SK-N-SH treated with all-trans-retinoic acid at 6 μM for 48 hours (cell line): ENCODE measurements at regions not wholly inside any gene's neighbourhood (a gene's known extent, or its start where the extent isn't known, plus 50 kb on each side); places are given as distances from the start of the nearest gene placed in this dataset.

Experiments used
- ATAC-seq: fragments of 200-7000 bp; cut with Tn5 transposase; 3 replicates; pipeline ENCODE4 v1.9.1; 2020; ENCODE audit warnings: mild to moderate bottlenecking, moderate library complexity
- ARNTL ChIP-seq: fragments of 450-650 bp; formaldehyde crosslinking; IDR thresholded peaks from 2 replicates; pipeline ENCODE4 v1.5.0; 2020; ENCODE audit warnings: low read depth, mild to moderate bottlenecking, moderate library complexity, borderline replicate concordance
- BACH2 ChIP-seq: fragments of 250-450 bp; sonication (Bioruptor Pico); IDR thresholded peaks from 2 replicates; pipeline ENCODE4 v1.9.0; 2021; ENCODE audit warnings: mild to moderate bottlenecking, borderline replicate concordance
- CSDC2 ChIP-seq: fragments of 250-450 bp; sonication (Bioruptor Pico); IDR thresholded peaks from 2 replicates; pipeline ENCODE4 v1.5.0; 2020; ENCODE audit warnings: mild to moderate bottlenecking, moderate library complexity
- ESRRG ChIP-seq: fragments of 250-450 bp; sonication (Bioruptor Pico); IDR thresholded peaks from 2 replicates; pipeline ENCODE4 v1.6.1; 2021; ENCODE audit warnings: mild to moderate bottlenecking
- ISL1 ChIP-seq: fragments of 250-450 bp; sonication (Bioruptor Pico); IDR thresholded peaks from 2 replicates; pipeline ENCODE4 v2.1.2; 2022; ENCODE audit warnings: mild to moderate bottlenecking, moderate library complexity
- OSR1 ChIP-seq: fragments of 250-450 bp; sonication (Bioruptor Pico); IDR thresholded peaks from 2 replicates; pipeline ENCODE4 v1.8.0; 2022; ENCODE audit warnings: moderate library complexity, mild to moderate bottlenecking, inconsistent platforms
- PPARA ChIP-seq: fragments of 250-450 bp; sonication (Bioruptor Pico); IDR thresholded peaks from 2 replicates; pipeline ENCODE4 v1.5.0; 2020; ENCODE audit warnings: mild to moderate bottlenecking, borderline replicate concordance
- RARB ChIP-seq: fragments of 250-450 bp; sonication (Bioruptor Pico); IDR thresholded peaks from 2 replicates; pipeline ENCODE4 v1.8.0; 2021; ENCODE audit warnings: mild to moderate bottlenecking, moderate library complexity
- TCF4 ChIP-seq: fragments of 250-450 bp; sonication (Bioruptor Pico); IDR thresholded peaks from 2 replicates; pipeline ENCODE4 v1.8.0; 2021; ENCODE audit warnings: mild to moderate bottlenecking, moderate library complexity, borderline replicate concordance
- TOX ChIP-seq: fragments of 250-450 bp; sonication (Bioruptor Pico); IDR thresholded peaks from 2 replicates; pipeline ENCODE4 v1.8.0; 2021; ENCODE audit warnings: mild to moderate bottlenecking, moderate library complexity, borderline replicate concordance
- ZC3H10 ChIP-seq: fragments of 250-450 bp; sonication (Bioruptor Pico); IDR thresholded peaks from 2 replicates; pipeline ENCODE4 v1.5.1; 2021; ENCODE audit warnings: mild to moderate bottlenecking, moderate library complexity
- ZFP3 ChIP-seq: fragments of 250-450 bp; sonication (Bioruptor Pico); IDR thresholded peaks from 2 replicates; pipeline ENCODE4 v1.5.0; 2020; ENCODE audit warnings: mild to moderate bottlenecking, moderate library complexity
- ZFP30 ChIP-seq: fragments of 450-650 bp; formaldehyde crosslinking; IDR thresholded peaks from 2 replicates; pipeline ENCODE4 v1.5.0; 2022; ENCODE audit warnings: mild to moderate bottlenecking, moderate library complexity
- ZNF565 ChIP-seq: fragments of 450-650 bp; formaldehyde crosslinking; conservative IDR thresholded peaks from 2 replicates; pipeline ENCODE4 v1.5.0; 2020; ENCODE audit warnings: low read depth, mild to moderate bottlenecking, moderate library complexity
- ZNF70 ChIP-seq: fragments of 450-650 bp; formaldehyde crosslinking; IDR thresholded peaks from 2 replicates; pipeline ENCODE4 v1.5.0; 2020; ENCODE audit warnings: mild to moderate bottlenecking, moderate library complexity
- ZNF8 ChIP-seq: fragments of 450-650 bp; formaldehyde crosslinking; IDR thresholded peaks from 2 replicates; pipeline ENCODE4 v1.5.0; 2020; ENCODE audit warnings: mild to moderate bottlenecking, moderate library complexity
- TF ChIP-seq, protein P1 (sequence below): fragments of 250-450 bp; sonication (Bioruptor Pico); IDR thresholded peaks from 2 replicates; pipeline ENCODE4 v1.8.0; 2020; ENCODE audit warnings: mild to moderate bottlenecking, moderate library complexity, borderline replicate concordance
- TF ChIP-seq, protein P2 (sequence below): fragments of 250-450 bp; sonication (Bioruptor Pico); IDR thresholded peaks from 2 replicates; pipeline ENCODE4 v1.8.0; 2021; ENCODE audit warnings: low read depth, mild to moderate bottlenecking, moderate library complexity, borderline replicate concordance
- TF ChIP-seq, protein P3 (sequence below): fragments of 250-450 bp; sonication (Bioruptor Pico); IDR thresholded peaks from 2 replicates; pipeline ENCODE4 v1.5.1; 2020; ENCODE audit warnings: low read depth, mild to moderate bottlenecking, moderate library complexity
- TF ChIP-seq, protein P4 (sequence below): fragments of 250-450 bp; sonication (Bioruptor Pico); IDR thresholded peaks from 2 replicates; pipeline ENCODE4 v1.5.1; 2021; ENCODE audit warnings: mild to moderate bottlenecking, moderate library complexity
- TF ChIP-seq, protein P5 (sequence below): fragments of 250-450 bp; sonication (Bioruptor Pico); IDR thresholded peaks from 2 replicates; pipeline ENCODE4 v1.5.0; 2020; ENCODE audit warnings: mild to moderate bottlenecking, moderate library complexity

DNA sequence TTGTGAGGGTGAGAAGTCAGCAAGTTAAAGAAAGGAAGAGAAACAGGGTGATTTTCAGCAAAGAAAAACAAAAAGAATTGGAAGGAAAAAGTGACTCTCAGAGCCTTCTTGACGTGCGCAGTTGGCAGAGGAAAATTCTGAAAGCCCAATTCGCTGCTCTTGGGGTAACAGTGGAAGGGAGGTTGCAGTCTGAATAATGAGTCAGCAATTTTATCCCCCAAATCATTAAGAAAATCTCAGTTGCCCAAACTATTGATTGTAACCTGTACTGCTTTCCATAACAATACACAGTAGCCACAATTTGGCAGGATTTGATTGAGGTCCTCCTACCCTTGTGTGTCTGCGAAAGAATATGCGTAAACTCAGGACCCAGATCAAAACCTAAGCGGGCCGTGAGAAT, 309.1 kb downstream of the EMP1 start:
- no peak for TF ChIP-seq BACH2
- no peak for TF ChIP-seq OSR1 (CRISPR knock-in tag)
- TF ChIP-seq ZC3H10 (CRISPR knock-in tag) = no peak
- no peak for TF ChIP-seq ISL1 (CRISPR knock-in tag)
- no peak for TF ChIP-seq ESRRG (CRISPR knock-in tag)
- TF ChIP-seq TCF4 = no peak
- no peak for TF ChIP-seq RARB (CRISPR knock-in tag)
- TF ChIP-seq ARNTL = no peak
- TF ChIP-seq, protein P1, sequence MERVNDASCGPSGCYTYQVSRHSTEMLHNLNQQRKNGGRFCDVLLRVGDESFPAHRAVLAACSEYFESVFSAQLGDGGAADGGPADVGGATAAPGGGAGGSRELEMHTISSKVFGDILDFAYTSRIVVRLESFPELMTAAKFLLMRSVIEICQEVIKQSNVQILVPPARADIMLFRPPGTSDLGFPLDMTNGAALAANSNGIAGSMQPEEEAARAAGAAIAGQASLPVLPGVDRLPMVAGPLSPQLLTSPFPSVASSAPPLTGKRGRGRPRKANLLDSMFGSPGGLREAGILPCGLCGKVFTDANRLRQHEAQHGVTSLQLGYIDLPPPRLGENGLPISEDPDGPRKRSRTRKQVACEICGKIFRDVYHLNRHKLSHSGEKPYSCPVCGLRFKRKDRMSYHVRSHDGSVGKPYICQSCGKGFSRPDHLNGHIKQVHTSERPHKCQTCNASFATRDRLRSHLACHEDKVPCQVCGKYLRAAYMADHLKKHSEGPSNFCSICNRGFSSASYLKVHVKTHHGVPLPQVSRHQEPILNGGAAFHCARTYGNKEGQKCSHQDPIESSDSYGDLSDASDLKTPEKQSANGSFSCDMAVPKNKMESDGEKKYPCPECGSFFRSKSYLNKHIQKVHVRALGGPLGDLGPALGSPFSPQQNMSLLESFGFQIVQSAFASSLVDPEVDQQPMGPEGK (CRISPR knock-in tag) = no peak
- TF ChIP-seq ZFP3 = no peak
- TF ChIP-seq, protein P2, sequence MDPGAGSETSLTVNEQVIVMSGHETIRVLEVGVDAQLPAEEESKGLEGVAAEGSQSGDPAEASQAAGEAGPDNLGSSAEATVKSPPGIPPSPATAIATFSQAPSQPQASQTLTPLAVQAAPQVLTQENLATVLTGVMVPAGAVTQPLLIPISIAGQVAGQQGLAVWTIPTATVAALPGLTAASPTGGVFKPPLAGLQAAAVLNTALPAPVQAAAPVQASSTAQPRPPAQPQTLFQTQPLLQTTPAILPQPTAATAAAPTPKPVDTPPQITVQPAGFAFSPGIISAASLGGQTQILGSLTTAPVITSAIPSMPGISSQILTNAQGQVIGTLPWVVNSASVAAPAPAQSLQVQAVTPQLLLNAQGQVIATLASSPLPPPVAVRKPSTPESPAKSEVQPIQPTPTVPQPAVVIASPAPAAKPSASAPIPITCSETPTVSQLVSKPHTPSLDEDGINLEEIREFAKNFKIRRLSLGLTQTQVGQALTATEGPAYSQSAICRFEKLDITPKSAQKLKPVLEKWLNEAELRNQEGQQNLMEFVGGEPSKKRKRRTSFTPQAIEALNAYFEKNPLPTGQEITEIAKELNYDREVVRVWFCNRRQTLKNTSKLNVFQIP (CRISPR knock-in tag) = no peak
- TF ChIP-seq, protein P3, sequence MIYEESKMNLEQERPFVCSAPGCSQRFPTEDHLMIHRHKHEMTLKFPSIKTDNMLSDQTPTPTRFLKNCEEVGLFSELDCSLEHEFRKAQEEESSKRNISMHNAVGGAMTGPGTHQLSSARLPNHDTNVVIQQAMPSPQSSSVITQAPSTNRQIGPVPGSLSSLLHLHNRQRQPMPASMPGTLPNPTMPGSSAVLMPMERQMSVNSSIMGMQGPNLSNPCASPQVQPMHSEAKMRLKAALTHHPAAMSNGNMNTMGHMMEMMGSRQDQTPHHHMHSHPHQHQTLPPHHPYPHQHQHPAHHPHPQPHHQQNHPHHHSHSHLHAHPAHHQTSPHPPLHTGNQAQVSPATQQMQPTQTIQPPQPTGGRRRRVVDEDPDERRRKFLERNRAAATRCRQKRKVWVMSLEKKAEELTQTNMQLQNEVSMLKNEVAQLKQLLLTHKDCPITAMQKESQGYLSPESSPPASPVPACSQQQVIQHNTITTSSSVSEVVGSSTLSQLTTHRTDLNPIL (CRISPR knock-in tag) = no peak
- no peak for TF ChIP-seq TOX
- no peak for TF ChIP-seq ZNF565 (CRISPR knock-in tag)
- TF ChIP-seq ZFP30 (CRISPR knock-in tag) = no peak
- TF ChIP-seq, protein P4, sequence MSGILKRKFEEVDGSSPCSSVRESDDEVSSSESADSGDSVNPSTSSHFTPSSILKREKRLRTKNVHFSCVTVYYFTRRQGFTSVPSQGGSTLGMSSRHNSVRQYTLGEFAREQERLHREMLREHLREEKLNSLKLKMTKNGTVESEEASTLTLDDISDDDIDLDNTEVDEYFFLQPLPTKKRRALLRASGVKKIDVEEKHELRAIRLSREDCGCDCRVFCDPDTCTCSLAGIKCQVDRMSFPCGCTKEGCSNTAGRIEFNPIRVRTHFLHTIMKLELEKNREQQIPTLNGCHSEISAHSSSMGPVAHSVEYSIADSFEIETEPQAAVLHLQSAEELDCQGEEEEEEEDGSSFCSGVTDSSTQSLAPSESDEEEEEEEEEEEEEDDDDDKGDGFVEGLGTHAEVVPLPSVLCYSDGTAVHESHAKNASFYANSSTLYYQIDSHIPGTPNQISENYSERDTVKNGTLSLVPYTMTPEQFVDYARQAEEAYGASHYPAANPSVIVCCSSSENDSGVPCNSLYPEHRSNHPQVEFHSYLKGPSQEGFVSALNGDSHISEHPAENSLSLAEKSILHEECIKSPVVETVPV (CRISPR knock-in tag) = no peak
- TF ChIP-seq, all 23 proteins: peak for 0
- no peak for ATAC-seq

DNA sequence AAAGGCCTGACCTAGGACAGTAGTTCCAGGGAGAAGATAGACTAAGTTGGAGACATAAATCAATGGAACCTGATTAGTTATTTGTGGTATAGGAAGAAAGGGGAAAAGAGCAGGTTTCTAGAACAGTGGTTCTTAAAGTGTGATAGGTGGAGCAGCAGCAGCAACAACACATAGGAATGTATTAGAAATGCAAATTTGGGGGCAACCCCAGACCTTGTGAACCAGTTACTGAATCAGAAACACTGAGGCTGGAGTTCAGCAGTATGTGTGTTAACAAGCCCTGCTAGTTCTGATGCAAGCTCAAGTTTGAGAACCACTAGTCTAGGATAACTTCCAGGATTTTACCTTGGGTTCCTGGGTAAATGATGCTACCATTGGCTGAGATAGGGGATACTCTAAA, 308.7 kb downstream of the EMP1 start:
- no peak for ATAC-seq
- no peak for TF ChIP-seq PPARA (CRISPR knock-in tag)
- TF ChIP-seq CSDC2 (CRISPR knock-in tag) = no peak
- TF ChIP-seq TCF4 = no peak
- TF ChIP-seq, protein P2 (CRISPR knock-in tag) = no peak
- TF ChIP-seq ISL1 (CRISPR knock-in tag) = no peak

DNA sequence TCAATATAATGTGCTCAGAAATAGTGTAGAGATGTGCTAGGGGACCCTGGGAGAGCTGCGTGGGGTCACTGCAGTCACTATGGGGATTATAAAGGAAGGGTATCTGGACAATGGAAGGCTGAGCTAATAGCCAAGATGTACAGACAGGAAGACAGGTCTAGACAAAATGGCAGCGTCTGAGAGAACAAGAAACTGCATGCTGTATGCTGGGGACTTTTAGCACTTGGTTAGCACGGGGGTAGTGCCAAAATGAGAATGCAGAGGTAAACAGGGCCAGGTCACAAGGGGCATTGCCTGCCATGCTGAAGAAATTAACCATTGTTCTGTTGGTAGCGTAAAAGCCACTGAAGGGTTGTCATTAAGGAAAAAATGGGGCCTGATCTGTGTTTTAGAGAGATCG, 308.2 kb downstream of the EMP1 start:
- ATAC-seq = no peak
- no peak for TF ChIP-seq PPARA (CRISPR knock-in tag)
- no peak for TF ChIP-seq RARB (CRISPR knock-in tag)
- no peak for TF ChIP-seq TOX
- TF ChIP-seq, protein P2 (CRISPR knock-in tag) = no peak
- no peak for TF ChIP-seq ARNTL
- TF ChIP-seq BACH2 = no peak
- no peak for TF ChIP-seq ZFP30 (CRISPR knock-in tag)
- no peak for TF ChIP-seq ZNF8
- TF ChIP-seq, protein P5, sequence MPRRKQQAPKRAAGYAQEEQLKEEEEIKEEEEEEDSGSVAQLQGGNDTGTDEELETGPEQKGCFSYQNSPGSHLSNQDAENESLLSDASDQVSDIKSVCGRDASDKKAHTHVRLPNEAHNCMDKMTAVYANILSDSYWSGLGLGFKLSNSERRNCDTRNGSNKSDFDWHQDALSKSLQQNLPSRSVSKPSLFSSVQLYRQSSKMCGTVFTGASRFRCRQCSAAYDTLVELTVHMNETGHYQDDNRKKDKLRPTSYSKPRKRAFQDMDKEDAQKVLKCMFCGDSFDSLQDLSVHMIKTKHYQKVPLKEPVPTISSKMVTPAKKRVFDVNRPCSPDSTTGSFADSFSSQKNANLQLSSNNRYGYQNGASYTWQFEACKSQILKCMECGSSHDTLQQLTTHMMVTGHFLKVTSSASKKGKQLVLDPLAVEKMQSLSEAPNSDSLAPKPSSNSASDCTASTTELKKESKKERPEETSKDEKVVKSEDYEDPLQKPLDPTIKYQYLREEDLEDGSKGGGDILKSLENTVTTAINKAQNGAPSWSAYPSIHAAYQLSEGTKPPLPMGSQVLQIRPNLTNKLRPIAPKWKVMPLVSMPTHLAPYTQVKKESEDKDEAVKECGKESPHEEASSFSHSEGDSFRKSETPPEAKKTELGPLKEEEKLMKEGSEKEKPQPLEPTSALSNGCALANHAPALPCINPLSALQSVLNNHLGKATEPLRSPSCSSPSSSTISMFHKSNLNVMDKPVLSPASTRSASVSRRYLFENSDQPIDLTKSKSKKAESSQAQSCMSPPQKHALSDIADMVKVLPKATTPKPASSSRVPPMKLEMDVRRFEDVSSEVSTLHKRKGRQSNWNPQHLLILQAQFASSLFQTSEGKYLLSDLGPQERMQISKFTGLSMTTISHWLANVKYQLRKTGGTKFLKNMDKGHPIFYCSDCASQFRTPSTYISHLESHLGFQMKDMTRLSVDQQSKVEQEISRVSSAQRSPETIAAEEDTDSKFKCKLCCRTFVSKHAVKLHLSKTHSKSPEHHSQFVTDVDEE = no peak
- TF ChIP-seq ZC3H10 (CRISPR knock-in tag) = no peak
- TF ChIP-seq, protein P1 (CRISPR knock-in tag) = no peak
- TF ChIP-seq ZNF70 (CRISPR knock-in tag) = no peak
- TF ChIP-seq, protein P3 (CRISPR knock-in tag) = no peak
- no peak for TF ChIP-seq OSR1 (CRISPR knock-in tag)
- TF ChIP-seq TCF4 = no peak
